ENCODE measurements at regions not wholly inside any gene's neighbourhood (a gene's known extent, or its start where the extent isn't known, plus 50 kb on each side); places are given as distances from the start of the nearest gene placed in this dataset.

- in situ Hi-C loops (cut with MboI; ENCODE audit: low sequenced_read_pairs): no loop called here
- Histone ChIP-seq H4K8ac (ENCODE audit: low read depth in 2 of 2, low read length in 2 of 2) (no peak overlapping the region), H2BK15ac (ENCODE audit: low read depth, low read length) (no peak overlapping the region), H3K9me3 (ENCODE audit: control insufficient read depth, insufficient read depth, low read length) (no peaks in the 10 kb centered on the region), H3K36me3 (ENCODE audit: control insufficient read depth, insufficient read depth, low read length) (no peaks in the 10 kb centered on the region), H2AK9ac (replicated peaks; ENCODE audit: low read depth, low read length, poor library complexity) (no peak overlapping the region), H4K20me1 (ENCODE audit: insufficient read depth, low read length) (no peaks in the 10 kb centered on the region), H3K4ac (ENCODE audit: low read depth, low read length) (no peak overlapping the region), H3K27me3 (ENCODE audit: control insufficient read depth, insufficient read depth, low read length) (no peaks in the 10 kb centered on the region; the same call in 1 of the 2 replicates), H3K79me1 (ENCODE audit: low read depth in 1 of 2, low read length in 2 of 2) (no peaks in the 10 kb centered on the region), H3K18ac (ENCODE audit: low read depth, low read length) (no peak overlapping the region; the same call in 1 of the 2 replicates), H3K27ac (ENCODE audit: insufficient read depth, low read length) (no peak overlapping the region), H3K14ac (replicated peaks; ENCODE audit: low read depth, low read length) (no peak overlapping the region), H3K4me1 (ENCODE audit: control insufficient read depth, insufficient read depth, low read length) (peaks cover 2% of the 10 kb centered on the region; the same call in 1 of the 2 replicates), H4K91ac (ENCODE audit: insufficient read depth, low read depth, low read length) (no peak overlapping the region), H3K9me1 (ENCODE audit: insufficient read depth, low read length) (no peaks in the 10 kb centered on the region), H3K56ac (ENCODE audit: extremely low read depth, insufficient read depth, low read length) (no peak overlapping the region), H2BK20ac (ENCODE audit: low read depth, low read length) (no peak overlapping the region), H2AFZ (replicated peaks; ENCODE audit: low read length, poor library complexity) (no peak overlapping the region), H2AK5ac (ENCODE audit: low read depth, low read length) (no peak overlapping the region), H3K9ac (ENCODE audit: low read depth, low read length) (no peak overlapping the region), H3K23ac (ENCODE audit: low read depth, low read length) (no peak overlapping the region), H2BK5ac (ENCODE audit: low read depth, low read length, poor library complexity, severe bottlenecking) (no peak overlapping the region), H2BK120ac (ENCODE audit: low read depth, low read length) (no peak overlapping the region), H3K4me2 (ENCODE audit: low read depth, low read length) (no peak overlapping the region; the same call in 1 of the 2 replicates), H4K5ac (ENCODE audit: low read depth, low read length) (peak overlapping the region; percentile 17; the same call in 1 of the 2 replicates), H3K4me3 (ENCODE audit: insufficient read depth, low read depth, low read length) (no peak overlapping the region)
- no peak for TF ChIP-seq NFE2L2 (IDR thresholded peaks at IDR 0.05; ENCODE audit: low read depth, low read length)
- no peak for TF ChIP-seq USF2 (IDR thresholded peaks at IDR 0.05; ENCODE audit: low read depth, low read length)
- no peak for TF ChIP-seq BHLHE40 (IDR thresholded peaks at IDR 0.05; ENCODE audit: low read depth, low read length)
- no peak for TF ChIP-seq CHD1 (IDR thresholded peaks at IDR 0.05; ENCODE audit: low read depth, low read length)
- TF ChIP-seq MAFK (IDR thresholded peaks at IDR 0.05; ENCODE audit: low read depth, low read length): no peak
- TF ChIP-seq MXI1 (IDR thresholded peaks at IDR 0.05; ENCODE audit: borderline replicate concordance, low read depth, low read length): no peak
- TF ChIP-seq FOS (IDR thresholded peaks at IDR 0.05; ENCODE audit: low read depth, low read length): no peak
- no peak for TF ChIP-seq MAZ (IDR thresholded peaks at IDR 0.05; ENCODE audit: borderline replicate concordance, low read depth, low read length)
- TF ChIP-seq SMC3 (IDR thresholded peaks at IDR 0.05; ENCODE audit: low read depth, low read length): no peak
- no peak for TF ChIP-seq CTCF (conservative IDR thresholded peaks at IDR 0.05; ENCODE audit: low read depth, low read length)
- TF ChIP-seq POLR2A (IDR thresholded peaks at IDR 0.05; ENCODE audit: low read depth, low read length): no peak
- no peak for TF ChIP-seq RAD21 (IDR thresholded peaks at IDR 0.05; ENCODE audit: low read length)
- BruUV-seq (replicated peaks): no TSS peak
- ATAC-seq (ENCODE audit: low read depth) (no peak; the same call in none of the 2 replicates), DNase-seq (no peak)
- intact Hi-C loops (cut with micrococcal nuclease): no loop called here
- ChIA-PET POLR2A (ENCODE audit: unreplicated experiment) (no interaction called here), CTCF (interaction anchor here (1.3 to 2.4 kb wide), 2 partner anchors 77 to 107 kb away, joined by 3 to 6 read pairs; partner anchors contain the start of gene FAM3C)
- dilution Hi-C loops (cut with HindIII; ENCODE audit: low sequenced_read_pairs, unreplicated experiment): no loop called here
- no CpG with 5 or more reads among the region's 3 CpGs for WGBS, 2 experiments (ENCODE audit: extremely low coverage in 2 of 2, insufficient read length in 1 of 2)
Measured at GRCh38 chr7:121473645-121474300, 77.7 kb upstream of the FAM3C start.

Measured in IMR-90 (cell line).